GM19455 (cell line): ENCODE measurements at regions not wholly inside any gene's neighbourhood (a gene's known extent, or its start where the extent isn't known, plus 50 kb on each side); places are given as distances from the start of the nearest gene placed in this dataset.

ENCODE experiments used
- ATAC-seq: cut with Tn5 transposase; IDR thresholded peaks from one replicate; pipeline ENCODE4 v1.9.1; 2021; ENCODE audit not compliant: unreplicated experiment

- no peak for ATAC-seq
Observed at GRCh38 chr5:118778941-118779340, 209.4 kb downstream of the DTWD2 start.

GRCh38 chr5:118777189-118777736, 211.1 kb downstream of the DTWD2 start:
- no peak for ATAC-seq

GRCh38 chr5:118776755-118777154, 211.6 kb downstream of the DTWD2 start:
- peak; percentile 44 for ATAC-seq

- peak; percentile 49 for ATAC-seq
Observed at GRCh38 chr5:118775790-118776499, 212.4 kb downstream of the DTWD2 start.

- no peak for ATAC-seq
Observed at GRCh38 chr5:118768607-118769175, 219.7 kb downstream of the DTWD2 start.

- no peak for ATAC-seq
Observed at GRCh38 chr5:118762291-118762690, 226.1 kb downstream of the DTWD2 start.

GRCh38 chr5:118761814-118762213, 226.5 kb downstream of the DTWD2 start:
- no peak for ATAC-seq

- ATAC-seq, result no peak
Observed at GRCh38 chr5:118752969-118753368, 235.4 kb downstream of the DTWD2 start.

GRCh38 chr5:118736396-118736795, 252.0 kb downstream of the DTWD2 start:
- ATAC-seq, result no peak

- ATAC-seq, result no peak
Observed at GRCh38 chr5:118733394-118733793, 255.0 kb downstream of the DTWD2 start.

- no peak for ATAC-seq
Observed at GRCh38 chr5:118728191-118728590, 260.2 kb downstream of the DTWD2 start.

GRCh38 chr5:118726891-118727290, 261.5 kb downstream of the DTWD2 start:
- ATAC-seq, result no peak

- peak; percentile 83 for ATAC-seq
Observed at GRCh38 chr5:118723021-118723338, 265.4 kb downstream of the DTWD2 start.

GRCh38 chr5:118722122-118723020, 266.0 kb downstream of the DTWD2 start:
- ATAC-seq, result peak; percentile 67

GRCh38 chr5:118711727-118712126, 276.6 kb downstream of the DTWD2 start:
- no peak for ATAC-seq

- ATAC-seq, result no peak
Observed at GRCh38 chr5:118705959-118706667, 282.2 kb downstream of the DTWD2 start.

GRCh38 chr5:118703241-118703640, 285.1 kb downstream of the DTWD2 start:
- no peak for ATAC-seq

GRCh38 chr5:118701791-118702190, 286.6 kb downstream of the DTWD2 start:
- no peak for ATAC-seq

GRCh38 chr5:118700510-118700909, 287.8 kb downstream of the DTWD2 start:
- ATAC-seq, result no peak

- no peak for ATAC-seq
Observed at GRCh38 chr5:118698774-118699173, 289.6 kb downstream of the DTWD2 start.

- no peak for ATAC-seq
Observed at GRCh38 chr5:118696076-118696475, 292.3 kb downstream of the DTWD2 start.
